Lower leg skin (tissue), 3 donors: ENCODE measurements at regions not wholly inside any gene's neighbourhood (a gene's known extent, or its start where the extent isn't known, plus 50 kb on each side); places are given as distances from the start of the nearest gene placed in this dataset.
"Not testable (repeated sequence)": the region's sequence is repeated elsewhere in the genome, so short reads cannot be mapped to it uniquely, and the experiment has no call there.

Source experiments
- POLR2A ChIP-seq, 2 donors: fragments of 450-650 bp; IDR thresholded peaks; one replicate each; pipeline ENCODE4 v1.6.1; 2016 to 2017; ENCODE audit warnings: antibody characterized with exemption in 2 of 2, mild to moderate bottlenecking in 1 of 2, moderate library complexity in 1 of 2
- TF ChIP-seq, protein P1 (sequence below), 3 donors: fragments of 450-650 bp; IDR thresholded peaks; one replicate each; pipeline ENCODE4 v1.5.1; 2016; ENCODE audit warnings: antibody characterized with exemption in 3 of 3, mild to moderate bottlenecking in 3 of 3, moderate library complexity in 2 of 3

- TF ChIP-seq, protein P1, sequence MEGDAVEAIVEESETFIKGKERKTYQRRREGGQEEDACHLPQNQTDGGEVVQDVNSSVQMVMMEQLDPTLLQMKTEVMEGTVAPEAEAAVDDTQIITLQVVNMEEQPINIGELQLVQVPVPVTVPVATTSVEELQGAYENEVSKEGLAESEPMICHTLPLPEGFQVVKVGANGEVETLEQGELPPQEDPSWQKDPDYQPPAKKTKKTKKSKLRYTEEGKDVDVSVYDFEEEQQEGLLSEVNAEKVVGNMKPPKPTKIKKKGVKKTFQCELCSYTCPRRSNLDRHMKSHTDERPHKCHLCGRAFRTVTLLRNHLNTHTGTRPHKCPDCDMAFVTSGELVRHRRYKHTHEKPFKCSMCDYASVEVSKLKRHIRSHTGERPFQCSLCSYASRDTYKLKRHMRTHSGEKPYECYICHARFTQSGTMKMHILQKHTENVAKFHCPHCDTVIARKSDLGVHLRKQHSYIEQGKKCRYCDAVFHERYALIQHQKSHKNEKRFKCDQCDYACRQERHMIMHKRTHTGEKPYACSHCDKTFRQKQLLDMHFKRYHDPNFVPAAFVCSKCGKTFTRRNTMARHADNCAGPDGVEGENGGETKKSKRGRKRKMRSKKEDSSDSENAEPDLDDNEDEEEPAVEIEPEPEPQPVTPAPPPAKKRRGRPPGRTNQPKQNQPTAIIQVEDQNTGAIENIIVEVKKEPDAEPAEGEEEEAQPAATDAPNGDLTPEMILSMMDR (IDR thresholded peaks at IDR 0.05) = not testable (repeated sequence)
- TF ChIP-seq POLR2A (IDR thresholded peaks at IDR 0.05) = not testable (repeated sequence)
Observed at GRCh38 chr12:31184667-31185066, 111.0 kb downstream of the DDX11 start.
